SK-N-SH treated with all-trans-retinoic acid at 6 μM for 48 hours (cell line): ENCODE measurements at regions not wholly inside any gene's neighbourhood (a gene's known extent, or its start where the extent isn't known, plus 50 kb on each side); places are given as distances from the start of the nearest gene placed in this dataset.

Experiments
- ARNTL ChIP-seq: fragments of 450-650 bp; formaldehyde crosslinking; IDR thresholded peaks from 2 replicates; pipeline ENCODE4 v1.5.0; 2020; ENCODE audit warnings: low read depth, mild to moderate bottlenecking, moderate library complexity, borderline replicate concordance
- CSRNP3 ChIP-seq: fragments of 250-450 bp; sonication (Bioruptor Pico); IDR thresholded peaks from 2 replicates; pipeline ENCODE4 v1.5.1; 2021; ENCODE audit warnings: mild to moderate bottlenecking, moderate library complexity
- ESRRG ChIP-seq: fragments of 250-450 bp; sonication (Bioruptor Pico); IDR thresholded peaks from 2 replicates; pipeline ENCODE4 v1.6.1; 2021; ENCODE audit warnings: mild to moderate bottlenecking
- GLIS3 ChIP-seq: fragments of 250-450 bp; sonication (Bioruptor Pico); IDR thresholded peaks from 2 replicates; pipeline ENCODE4 v1.5.0; 2020; ENCODE audit warnings: mild to moderate bottlenecking, moderate library complexity
- PPARA ChIP-seq: fragments of 250-450 bp; sonication (Bioruptor Pico); IDR thresholded peaks from 2 replicates; pipeline ENCODE4 v1.5.0; 2020; ENCODE audit warnings: mild to moderate bottlenecking, borderline replicate concordance
- RARB ChIP-seq: fragments of 250-450 bp; sonication (Bioruptor Pico); IDR thresholded peaks from 2 replicates; pipeline ENCODE4 v1.8.0; 2021; ENCODE audit warnings: mild to moderate bottlenecking, moderate library complexity
- TOX ChIP-seq: fragments of 250-450 bp; sonication (Bioruptor Pico); IDR thresholded peaks from 2 replicates; pipeline ENCODE4 v1.8.0; 2021; ENCODE audit warnings: mild to moderate bottlenecking, moderate library complexity, borderline replicate concordance
- ZFP3 ChIP-seq: fragments of 250-450 bp; sonication (Bioruptor Pico); IDR thresholded peaks from 2 replicates; pipeline ENCODE4 v1.5.0; 2020; ENCODE audit warnings: mild to moderate bottlenecking, moderate library complexity
- TF ChIP-seq, protein P1 (sequence below): fragments of 250-450 bp; sonication (Bioruptor Pico); IDR thresholded peaks from 2 replicates; pipeline ENCODE4 v1.8.0; 2021; ENCODE audit warnings: low read depth, mild to moderate bottlenecking, moderate library complexity, borderline replicate concordance
- TF ChIP-seq, protein P2 (sequence below): fragments of 250-450 bp; sonication (Bioruptor Pico); IDR thresholded peaks from 2 replicates; pipeline ENCODE4 v1.8.0; 2020; ENCODE audit warnings: mild to moderate bottlenecking, moderate library complexity, borderline replicate concordance
- TF ChIP-seq, protein P3 (sequence below): fragments of 250-450 bp; sonication (Bioruptor Pico); IDR thresholded peaks from 2 replicates; pipeline ENCODE4 v1.5.0; 2020; ENCODE audit warnings: mild to moderate bottlenecking, moderate library complexity

GRCh38 chr10:2731940-2732339 is 335.4 kb upstream of the PFKP start:
- TF ChIP-seq CSRNP3: no peak
- no peak for TF ChIP-seq GLIS3
- no peak for TF ChIP-seq RARB (CRISPR knock-in tag)
- no peak for TF ChIP-seq ZFP3 (CRISPR knock-in tag)
- TF ChIP-seq, protein P1, sequence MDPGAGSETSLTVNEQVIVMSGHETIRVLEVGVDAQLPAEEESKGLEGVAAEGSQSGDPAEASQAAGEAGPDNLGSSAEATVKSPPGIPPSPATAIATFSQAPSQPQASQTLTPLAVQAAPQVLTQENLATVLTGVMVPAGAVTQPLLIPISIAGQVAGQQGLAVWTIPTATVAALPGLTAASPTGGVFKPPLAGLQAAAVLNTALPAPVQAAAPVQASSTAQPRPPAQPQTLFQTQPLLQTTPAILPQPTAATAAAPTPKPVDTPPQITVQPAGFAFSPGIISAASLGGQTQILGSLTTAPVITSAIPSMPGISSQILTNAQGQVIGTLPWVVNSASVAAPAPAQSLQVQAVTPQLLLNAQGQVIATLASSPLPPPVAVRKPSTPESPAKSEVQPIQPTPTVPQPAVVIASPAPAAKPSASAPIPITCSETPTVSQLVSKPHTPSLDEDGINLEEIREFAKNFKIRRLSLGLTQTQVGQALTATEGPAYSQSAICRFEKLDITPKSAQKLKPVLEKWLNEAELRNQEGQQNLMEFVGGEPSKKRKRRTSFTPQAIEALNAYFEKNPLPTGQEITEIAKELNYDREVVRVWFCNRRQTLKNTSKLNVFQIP: no peak
- TF ChIP-seq, protein P2, sequence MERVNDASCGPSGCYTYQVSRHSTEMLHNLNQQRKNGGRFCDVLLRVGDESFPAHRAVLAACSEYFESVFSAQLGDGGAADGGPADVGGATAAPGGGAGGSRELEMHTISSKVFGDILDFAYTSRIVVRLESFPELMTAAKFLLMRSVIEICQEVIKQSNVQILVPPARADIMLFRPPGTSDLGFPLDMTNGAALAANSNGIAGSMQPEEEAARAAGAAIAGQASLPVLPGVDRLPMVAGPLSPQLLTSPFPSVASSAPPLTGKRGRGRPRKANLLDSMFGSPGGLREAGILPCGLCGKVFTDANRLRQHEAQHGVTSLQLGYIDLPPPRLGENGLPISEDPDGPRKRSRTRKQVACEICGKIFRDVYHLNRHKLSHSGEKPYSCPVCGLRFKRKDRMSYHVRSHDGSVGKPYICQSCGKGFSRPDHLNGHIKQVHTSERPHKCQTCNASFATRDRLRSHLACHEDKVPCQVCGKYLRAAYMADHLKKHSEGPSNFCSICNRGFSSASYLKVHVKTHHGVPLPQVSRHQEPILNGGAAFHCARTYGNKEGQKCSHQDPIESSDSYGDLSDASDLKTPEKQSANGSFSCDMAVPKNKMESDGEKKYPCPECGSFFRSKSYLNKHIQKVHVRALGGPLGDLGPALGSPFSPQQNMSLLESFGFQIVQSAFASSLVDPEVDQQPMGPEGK (CRISPR knock-in tag): no peak
- TF ChIP-seq ESRRG (CRISPR knock-in tag): no peak
- TF ChIP-seq PPARA (CRISPR knock-in tag): no peak
- TF ChIP-seq ARNTL: no peak
- TF ChIP-seq, protein P3, sequence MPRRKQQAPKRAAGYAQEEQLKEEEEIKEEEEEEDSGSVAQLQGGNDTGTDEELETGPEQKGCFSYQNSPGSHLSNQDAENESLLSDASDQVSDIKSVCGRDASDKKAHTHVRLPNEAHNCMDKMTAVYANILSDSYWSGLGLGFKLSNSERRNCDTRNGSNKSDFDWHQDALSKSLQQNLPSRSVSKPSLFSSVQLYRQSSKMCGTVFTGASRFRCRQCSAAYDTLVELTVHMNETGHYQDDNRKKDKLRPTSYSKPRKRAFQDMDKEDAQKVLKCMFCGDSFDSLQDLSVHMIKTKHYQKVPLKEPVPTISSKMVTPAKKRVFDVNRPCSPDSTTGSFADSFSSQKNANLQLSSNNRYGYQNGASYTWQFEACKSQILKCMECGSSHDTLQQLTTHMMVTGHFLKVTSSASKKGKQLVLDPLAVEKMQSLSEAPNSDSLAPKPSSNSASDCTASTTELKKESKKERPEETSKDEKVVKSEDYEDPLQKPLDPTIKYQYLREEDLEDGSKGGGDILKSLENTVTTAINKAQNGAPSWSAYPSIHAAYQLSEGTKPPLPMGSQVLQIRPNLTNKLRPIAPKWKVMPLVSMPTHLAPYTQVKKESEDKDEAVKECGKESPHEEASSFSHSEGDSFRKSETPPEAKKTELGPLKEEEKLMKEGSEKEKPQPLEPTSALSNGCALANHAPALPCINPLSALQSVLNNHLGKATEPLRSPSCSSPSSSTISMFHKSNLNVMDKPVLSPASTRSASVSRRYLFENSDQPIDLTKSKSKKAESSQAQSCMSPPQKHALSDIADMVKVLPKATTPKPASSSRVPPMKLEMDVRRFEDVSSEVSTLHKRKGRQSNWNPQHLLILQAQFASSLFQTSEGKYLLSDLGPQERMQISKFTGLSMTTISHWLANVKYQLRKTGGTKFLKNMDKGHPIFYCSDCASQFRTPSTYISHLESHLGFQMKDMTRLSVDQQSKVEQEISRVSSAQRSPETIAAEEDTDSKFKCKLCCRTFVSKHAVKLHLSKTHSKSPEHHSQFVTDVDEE: no peak
- TF ChIP-seq TOX (CRISPR knock-in tag): no peak
